Amygdala (tissue), 56 donors: ENCODE measurements at regions not wholly inside any gene's neighbourhood (a gene's known extent, or its start where the extent isn't known, plus 50 kb on each side); places are given as distances from the start of the nearest gene placed in this dataset.
A peak's percentile ranks its signal among the peaks of the same experiment; 100 is the strongest.
"Not testable (repeated sequence)": the region's sequence is repeated elsewhere in the genome, so short reads cannot be mapped to it uniquely, and the experiment has no call there.

Experiments
- DNase-seq, 56 donors: peaks; one replicate each; lab custom pipeline; 2025; lab: John Stamatoyannopoulos, UW

DNA sequence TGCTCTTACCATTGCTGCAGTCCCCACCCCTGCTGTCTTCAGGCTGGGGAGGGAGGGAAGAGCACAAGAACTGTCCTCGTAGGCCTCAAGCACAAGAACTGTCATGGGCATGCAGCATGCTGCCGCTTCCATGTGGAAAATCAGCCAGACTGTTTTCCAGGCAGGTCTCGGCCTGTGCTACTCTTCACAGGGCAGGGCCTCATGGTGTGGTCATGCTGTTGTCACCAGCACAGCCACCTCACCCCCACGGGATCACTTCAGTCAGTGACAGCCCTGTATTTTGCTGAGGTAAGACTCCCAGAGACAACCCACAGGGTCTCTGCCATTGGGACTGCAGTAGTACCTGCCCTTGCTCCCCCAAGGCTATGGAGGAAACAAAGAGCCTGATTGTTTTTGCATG, 205.3 kb downstream of the NAP1L3 start:
- DNase-seq = no peak

GRCh38 chrX:93466383-93466782, 207.0 kb downstream of the NAP1L3 start:
- DNase-seq = no peak

GRCh38 chrX:93461060-93461459, 212.3 kb downstream of the NAP1L3 start:
- DNase-seq = no peak

GRCh38 chrX:93454509-93454908, 218.9 kb downstream of the NAP1L3 start:
- DNase-seq = no peak

- not testable (repeated sequence) for DNase-seq
Measured at GRCh38 chrX:93434721-93435120, 238.7 kb downstream of the NAP1L3 start.

GRCh38 chrX:93428497-93428896, 244.9 kb downstream of the NAP1L3 start:
- no peak for DNase-seq

DNA sequence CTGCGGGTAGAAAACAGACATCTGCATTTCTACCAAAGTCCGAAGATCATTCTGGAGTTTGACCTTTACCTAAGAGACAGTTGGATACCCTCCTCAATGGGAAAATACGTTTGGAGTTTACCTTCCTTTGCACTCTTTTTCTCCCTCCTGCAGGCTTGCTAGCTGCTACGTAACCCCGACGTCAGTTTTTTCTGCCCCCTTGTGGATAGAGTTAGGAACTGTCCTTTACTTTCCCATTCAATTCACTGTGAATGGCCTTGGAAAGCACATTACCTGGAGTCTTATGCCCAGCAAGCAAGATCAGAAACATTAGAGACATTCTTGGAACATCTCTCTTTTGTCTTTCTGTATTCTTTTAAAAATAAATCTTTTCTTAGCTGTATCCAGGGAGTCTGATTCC, 250.7 kb downstream of the NAP1L3 start:
- no peak for DNase-seq

GRCh38 chrX:93420525-93421082, 252.8 kb downstream of the NAP1L3 start:
- peak in 1 of 56 donors; percentile 1 for DNase-seq

DNA sequence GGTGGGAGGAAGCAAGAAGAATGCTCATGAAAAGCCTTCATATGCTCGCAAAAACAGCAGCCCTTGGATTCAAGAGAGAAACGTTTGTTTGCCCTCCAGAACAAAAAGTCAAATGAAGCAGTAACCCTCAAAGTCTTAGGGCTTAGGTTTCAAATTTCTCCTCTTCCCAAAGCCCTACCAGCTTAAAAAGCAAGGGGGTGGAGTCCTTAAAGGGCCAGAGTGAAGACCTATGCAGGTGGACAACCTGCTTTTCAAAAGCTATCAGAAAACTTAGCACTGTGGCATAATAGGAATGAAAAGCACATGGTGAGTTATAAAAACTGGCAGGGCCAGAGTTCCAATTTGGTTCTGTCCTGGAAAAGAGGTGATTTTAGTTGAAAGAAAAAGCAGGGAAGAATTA, 253.3 kb downstream of the NAP1L3 start:
- DNase-seq = no peak

- no peak for DNase-seq
Measured at GRCh38 chrX:93419642-93420041, 253.7 kb downstream of the NAP1L3 start.

DNA sequence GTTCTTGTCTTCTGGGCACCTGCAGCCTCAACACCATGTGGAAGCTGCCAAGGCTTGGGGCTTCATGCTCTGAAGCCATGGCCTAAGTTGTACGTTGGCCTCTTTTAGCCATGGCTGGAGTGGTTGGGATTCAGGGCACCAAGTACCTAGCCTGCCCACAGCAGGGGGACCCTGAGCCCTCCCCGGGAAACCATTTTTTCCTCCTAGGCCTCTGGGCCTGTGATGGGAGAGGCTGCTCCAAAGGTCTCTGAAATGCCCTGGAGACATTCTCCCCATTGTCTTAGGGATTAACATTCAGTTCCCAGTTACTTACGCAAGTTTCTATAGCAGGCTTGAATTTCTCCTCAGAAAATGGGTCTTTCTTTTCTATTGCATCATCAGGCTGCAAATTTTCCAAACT, 269.3 kb downstream of the NAP1L3 start:
- DNase-seq = no peak

DNA sequence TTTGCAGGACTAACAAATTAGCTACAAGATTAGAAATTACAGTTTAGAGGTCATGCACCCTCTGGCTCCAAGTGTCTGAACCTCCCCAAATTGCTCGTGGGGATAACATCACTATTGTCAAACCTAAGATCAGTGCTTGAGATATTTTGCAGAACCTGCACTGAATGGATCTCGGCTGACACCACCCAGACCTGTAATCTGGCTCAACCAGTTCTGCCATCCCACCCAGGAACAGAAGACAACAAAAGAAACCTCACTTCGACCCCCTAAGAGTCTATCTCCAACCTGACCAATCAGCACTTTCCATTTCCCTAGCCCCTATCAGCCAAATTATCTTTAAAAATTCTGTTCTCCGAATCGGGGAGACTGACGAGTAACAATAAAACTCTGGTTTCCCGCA, 318.7 kb downstream of the NAP1L3 start:
- no peak for DNase-seq

DNA sequence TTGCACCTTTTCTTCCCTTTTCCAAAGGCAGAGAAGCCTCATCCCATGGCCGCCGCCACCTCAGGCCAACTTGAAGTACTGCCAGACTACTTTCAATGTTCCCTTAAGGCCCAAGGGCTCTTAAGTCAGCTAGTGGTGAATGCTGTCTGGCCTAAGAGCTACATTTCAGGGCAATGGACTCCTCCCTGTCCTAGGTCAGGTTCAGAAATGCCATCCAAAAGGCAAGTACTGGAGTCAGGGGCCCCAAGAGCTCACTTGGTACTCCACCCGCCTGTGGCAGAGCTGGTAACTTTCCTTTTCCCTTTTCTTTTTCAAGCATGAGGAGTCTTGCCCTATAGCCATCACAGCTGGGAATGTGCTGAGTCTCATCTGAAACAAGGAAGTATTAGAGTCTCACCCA, 327.1 kb downstream of the NAP1L3 start:
- DNase-seq = no peak

DNA sequence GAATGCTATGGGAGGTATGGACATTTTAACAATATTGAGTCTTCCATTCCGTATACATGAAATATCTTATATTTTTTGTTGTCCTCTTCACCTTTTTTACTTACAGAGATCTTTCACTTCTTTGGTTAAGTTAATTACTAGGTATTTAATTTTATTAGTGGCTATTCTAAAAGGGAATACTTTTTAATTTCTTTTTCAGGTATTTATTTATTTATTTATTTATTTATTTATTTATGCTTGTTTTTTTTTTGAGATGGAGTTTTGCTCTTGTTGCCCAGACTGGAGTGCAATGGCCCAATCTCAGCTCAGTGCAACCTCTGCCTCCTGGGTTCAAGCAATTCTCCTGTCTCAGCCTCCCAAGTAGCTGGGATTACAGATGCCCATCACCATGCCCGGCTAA, 329.1 kb downstream of the NAP1L3 start:
- not testable (repeated sequence) for DNase-seq

- DNase-seq = no peak
Measured at GRCh38 chrX:93332329-93332728, 341.0 kb downstream of the NAP1L3 start.

GRCh38 chrX:93322110-93322509, 351.3 kb downstream of the NAP1L3 start:
- no peak for DNase-seq

DNA sequence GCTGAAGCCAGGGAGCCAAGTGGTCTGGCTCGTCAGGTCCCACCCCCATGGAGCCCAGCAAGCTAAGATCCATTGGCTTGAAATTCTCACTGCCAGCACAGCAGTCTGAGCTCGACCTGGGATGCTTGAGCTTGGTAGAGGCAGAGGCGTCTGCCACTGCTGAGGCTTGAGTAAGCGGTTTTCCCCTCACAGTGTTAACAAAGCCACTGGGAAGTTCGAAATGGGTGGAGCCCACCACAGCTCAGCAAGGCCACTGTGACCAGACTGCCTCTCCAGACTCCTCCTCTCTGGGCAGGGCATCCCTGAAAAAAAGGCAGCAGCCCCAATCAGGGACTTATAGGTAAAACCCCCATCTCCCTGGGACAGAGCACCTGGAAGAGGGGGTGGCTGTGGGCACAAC, 353.8 kb downstream of the NAP1L3 start:
- DNase-seq = no peak
